HG02588 (cell line): ENCODE measurements at regions not wholly inside any gene's neighbourhood (a gene's known extent, or its start where the extent isn't known, plus 50 kb on each side); places are given as distances from the start of the nearest gene placed in this dataset.

ENCODE experiments used
- ATAC-seq: cut with Tn5 transposase; IDR thresholded peaks from one replicate; pipeline ENCODE4 v1.9.1; 2021; ENCODE audit warnings: mild to moderate bottlenecking, moderate library complexity; ENCODE audit not compliant: unreplicated experiment

DNA sequence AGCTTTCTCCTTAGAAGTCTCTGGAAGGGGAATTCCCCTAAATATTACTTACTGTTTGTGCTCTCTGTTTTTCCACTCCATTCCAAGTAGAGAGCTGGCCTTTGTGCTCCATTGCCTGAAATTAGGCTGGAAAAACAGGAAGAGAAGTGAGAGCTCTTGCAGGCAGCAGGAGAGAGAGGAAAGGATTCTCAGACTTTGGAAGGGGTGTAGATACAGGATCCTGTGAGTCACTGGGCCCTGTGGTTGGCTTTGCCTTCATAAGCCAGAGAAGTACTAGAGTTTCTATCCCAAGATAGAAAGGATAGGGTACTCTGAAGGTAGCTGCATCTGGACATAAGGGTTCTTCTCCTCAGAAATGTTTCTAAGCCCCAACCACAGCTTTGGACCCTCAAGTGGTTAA is 188.9 kb downstream of the CMPK2 start:
- ATAC-seq: no peak

GRCh38 chr2:6679471-6679870 is 186.2 kb downstream of the CMPK2 start:
- no peak for ATAC-seq

DNA sequence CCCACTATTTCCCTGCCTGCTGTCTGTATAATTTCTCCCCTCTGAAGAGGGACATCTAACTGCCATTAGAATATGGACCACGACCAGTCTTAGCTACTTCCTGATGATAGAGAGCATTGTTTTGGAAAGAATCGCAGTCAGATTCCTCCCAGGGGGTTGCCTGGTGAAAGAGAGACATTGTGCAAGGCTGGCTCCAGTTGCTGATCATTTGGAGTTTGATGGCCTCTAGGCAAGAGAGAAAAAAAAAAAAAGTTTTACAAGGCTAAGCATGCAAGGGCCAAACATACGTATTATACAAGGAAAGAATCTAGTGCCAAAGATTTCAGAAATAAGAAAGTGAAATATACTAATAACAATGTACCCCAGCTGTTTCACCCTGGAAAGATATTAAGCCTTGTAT is 182.2 kb downstream of the CMPK2 start:
- ATAC-seq: no peak

- ATAC-seq: no peak
Measured at GRCh38 chr2:6685447-6685846, 180.3 kb downstream of the CMPK2 start.

GRCh38 chr2:6692056-6692455 is 173.7 kb downstream of the CMPK2 start:
- ATAC-seq: no peak

- no peak for ATAC-seq
Measured at GRCh38 chr2:6692819-6693218, 172.9 kb downstream of the CMPK2 start.

GRCh38 chr2:6694555-6694954 is 171.2 kb downstream of the CMPK2 start:
- ATAC-seq: no peak

- ATAC-seq: no peak
Measured at GRCh38 chr2:6700335-6700734, 165.4 kb downstream of the CMPK2 start.

DNA sequence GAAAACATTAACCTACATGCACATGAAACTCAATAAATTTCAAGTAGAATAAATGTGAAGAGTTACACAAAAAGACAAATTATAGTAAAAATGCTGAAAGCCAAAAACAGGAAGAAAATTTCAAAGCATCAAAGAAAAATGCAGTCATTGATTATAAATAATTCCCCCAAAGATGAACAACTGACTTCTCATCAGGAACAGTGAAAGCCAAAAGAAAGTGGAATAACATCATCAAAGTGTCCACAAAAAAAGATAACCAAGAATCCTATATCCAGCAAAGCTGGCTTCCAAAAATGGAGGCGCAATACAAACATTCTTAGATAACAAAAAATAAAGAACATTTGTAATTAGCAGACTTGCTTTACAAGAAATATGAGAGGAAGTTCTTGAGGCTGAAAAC is 161.6 kb downstream of the CMPK2 start:
- ATAC-seq: no peak

DNA sequence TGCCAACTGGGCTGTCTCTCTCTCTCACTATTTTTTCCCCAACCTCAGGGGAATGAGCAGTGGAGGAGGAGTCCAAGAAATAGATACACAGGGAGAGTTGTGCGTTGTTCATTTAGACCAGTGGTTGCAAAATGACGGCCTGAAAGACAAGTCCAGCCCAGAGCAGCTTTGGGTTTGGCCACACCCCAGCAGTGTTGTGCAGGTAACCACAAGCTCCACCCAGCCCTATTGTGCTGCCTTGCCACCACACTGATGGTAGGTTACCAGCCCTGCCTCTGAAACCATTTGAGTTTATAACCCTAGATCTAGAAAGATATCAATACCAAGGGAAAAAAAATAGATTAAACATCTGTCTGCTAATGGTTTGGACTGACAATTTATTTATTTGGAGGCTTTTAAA is 144.3 kb downstream of the CMPK2 start:
- ATAC-seq: no peak

DNA sequence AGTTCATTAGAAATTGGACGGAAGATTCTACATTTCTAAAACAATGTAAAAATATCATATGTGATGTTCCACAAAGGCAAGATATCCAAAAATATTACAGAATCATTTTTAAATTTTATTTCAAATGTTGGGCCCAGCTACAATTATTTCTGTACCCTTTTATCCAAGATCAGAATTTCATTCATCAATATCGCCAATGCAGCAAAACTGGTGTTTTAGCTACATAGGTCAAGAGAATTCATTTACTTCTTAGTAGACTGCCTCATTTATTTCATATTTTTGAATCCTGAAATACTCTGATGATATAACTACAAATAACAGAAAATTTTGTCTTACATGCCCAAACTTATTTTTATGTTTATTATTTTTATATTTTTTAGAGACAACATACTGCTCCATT is 143.1 kb downstream of the CMPK2 start:
- no peak for ATAC-seq

DNA sequence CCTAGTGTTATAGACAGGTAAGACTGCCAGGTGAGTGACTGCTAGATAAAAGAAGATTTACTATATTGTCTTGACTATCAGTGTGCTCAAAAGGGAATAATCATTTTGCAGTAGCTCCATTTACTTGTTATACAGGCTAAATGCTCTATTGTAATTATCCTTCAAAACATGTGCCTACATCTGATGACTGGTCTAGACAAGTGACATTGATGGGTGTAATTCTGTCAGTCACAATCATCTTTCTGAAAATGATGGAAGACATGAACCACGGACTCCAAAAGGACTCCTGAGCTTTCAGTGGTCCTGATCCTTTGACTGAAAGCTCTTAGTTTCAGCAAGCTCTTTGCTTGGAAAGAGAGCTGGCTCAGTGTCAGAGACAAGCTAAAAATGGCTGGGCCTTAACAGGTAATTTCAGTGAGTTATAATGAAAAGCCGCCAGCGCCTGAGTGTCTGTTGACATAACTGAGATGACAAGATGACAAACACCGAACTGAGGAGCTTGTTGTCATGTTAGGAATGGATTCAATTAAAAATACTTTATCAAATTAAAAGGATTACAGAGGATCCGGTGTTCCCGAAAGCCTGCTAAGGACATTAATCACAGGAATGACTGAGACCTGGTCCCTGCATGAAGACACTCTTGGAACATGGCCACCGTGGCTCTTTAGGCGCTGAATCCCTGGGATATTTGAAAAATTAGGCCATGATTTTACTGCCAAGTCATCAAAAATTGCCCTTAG is 141.7 kb downstream of the CMPK2 start:
- ATAC-seq: no peak

GRCh38 chr2:6724605-6725140 is 141.0 kb downstream of the CMPK2 start:
- ATAC-seq: no peak

DNA sequence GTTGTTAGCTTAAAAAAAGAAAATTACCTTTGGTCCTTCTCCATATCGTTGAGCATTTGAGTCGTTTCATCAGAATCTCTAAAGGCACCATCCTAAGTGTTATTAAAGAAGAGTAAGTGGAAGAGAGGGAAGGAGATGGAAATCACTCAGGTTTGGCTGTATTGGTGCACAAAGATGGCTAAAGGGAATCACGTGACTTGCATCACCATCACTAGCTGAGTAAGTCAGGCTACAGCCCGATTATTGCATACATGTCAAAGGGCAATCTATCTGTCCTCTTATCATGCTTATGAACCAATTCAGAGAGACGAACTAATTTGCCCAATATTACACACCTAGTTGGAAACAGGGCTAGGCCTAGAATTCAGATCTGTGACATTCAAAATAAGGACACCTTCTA is 137.6 kb downstream of the CMPK2 start:
- ATAC-seq: no peak

DNA sequence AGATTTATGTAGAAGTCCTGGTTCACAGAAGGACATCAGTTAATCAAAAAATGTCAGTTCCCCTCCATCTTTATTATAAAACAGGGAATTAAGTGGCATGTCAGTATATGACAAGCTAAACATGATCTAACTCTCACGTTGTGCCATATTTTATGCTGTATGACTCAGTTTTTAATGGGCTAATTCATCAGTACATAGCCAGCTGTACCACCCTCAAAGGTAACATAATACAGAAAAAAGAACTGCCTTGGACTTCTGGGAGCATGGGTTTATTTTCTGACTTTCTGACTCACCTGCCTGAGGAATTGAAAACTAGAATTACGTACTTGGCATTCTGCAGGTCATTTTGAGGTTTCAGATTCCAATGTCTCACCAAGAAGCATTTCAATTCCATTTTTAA is 135.7 kb downstream of the CMPK2 start:
- ATAC-seq: no peak

DNA sequence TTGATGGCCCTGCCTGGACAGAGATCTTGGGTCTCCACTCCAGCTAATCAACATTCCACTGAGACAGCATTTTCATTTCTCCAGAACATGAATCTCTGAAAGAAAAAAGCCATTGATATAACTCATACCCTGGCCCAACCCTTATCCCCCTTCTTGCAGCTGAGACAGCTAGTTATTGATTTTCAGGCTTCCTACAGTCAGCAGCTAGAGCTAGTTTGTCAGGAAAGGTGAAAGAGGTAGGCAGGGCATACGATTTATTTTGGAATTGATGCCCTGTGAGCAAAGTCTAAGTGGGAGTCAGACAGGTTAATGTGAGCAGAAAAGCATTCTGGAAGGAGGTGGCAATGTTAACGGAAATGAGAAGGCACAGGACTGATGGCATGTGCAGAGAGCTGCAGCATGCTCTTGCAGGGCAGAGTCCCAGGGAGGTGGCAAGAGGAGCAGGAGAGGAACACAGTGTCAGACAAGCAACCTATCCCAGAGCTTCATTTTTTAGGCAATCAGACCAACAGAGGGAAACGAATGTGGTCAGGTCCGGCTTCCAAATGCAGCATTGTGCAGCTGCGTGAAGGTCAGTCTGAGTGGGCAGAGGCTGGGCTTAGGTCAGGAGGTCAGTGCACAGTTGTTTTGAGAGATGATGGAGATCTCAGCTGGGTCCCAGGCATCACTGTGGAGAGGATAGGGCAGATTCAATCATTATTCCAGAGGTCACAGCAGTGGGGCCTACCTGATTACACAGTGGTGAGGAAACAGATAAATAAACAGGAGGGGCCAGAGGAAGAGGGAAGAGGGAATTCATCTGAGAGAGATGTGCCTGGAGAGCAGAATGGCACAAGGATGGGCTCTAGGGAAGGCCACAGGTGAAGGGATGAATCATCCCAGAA is 134.8 kb downstream of the CMPK2 start:
- no peak for ATAC-seq

DNA sequence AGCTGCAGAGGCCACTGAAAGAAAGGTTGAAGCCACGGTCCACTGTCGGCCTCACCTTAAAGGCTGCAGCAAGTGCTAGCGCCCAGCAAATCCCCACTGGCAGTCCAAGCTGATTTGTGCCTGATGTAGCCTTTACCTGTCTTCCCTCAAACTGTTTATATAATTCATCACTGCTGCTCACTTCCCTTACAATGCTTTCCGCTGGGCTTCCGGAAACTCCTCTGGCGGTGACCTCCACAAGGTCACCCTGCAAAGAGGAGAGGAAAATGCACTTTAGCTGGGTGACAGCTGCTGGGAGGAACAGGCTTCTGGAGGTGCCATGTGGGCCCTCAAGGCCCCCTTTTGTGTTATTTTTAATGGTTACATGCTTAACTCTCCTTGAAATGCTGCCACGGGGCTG is 126.2 kb downstream of the CMPK2 start:
- no peak for ATAC-seq

GRCh38 chr2:6741229-6741628 is 124.5 kb downstream of the CMPK2 start:
- no peak for ATAC-seq

GRCh38 chr2:6744038-6744437 is 121.7 kb downstream of the CMPK2 start:
- no peak for ATAC-seq

DNA sequence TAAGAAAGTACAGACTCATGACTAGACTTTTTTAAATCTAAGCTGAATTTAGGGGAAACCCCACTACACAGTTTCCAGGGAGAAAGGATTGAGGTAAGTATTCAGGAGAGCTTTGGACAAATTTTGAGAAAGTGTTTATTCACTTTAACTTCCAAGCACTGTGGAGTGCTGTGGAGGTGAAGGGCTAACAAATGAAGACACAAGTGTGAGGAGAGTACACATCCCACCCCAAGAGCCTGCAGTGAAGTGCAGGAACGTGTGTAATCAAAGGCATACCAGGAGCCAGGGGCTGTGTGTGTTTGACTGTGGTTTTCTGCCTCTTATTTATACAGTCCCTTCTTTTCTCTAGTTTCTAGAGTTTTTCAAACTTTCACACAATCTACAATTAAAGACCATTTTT is 118.3 kb downstream of the CMPK2 start:
- ATAC-seq: no peak

DNA sequence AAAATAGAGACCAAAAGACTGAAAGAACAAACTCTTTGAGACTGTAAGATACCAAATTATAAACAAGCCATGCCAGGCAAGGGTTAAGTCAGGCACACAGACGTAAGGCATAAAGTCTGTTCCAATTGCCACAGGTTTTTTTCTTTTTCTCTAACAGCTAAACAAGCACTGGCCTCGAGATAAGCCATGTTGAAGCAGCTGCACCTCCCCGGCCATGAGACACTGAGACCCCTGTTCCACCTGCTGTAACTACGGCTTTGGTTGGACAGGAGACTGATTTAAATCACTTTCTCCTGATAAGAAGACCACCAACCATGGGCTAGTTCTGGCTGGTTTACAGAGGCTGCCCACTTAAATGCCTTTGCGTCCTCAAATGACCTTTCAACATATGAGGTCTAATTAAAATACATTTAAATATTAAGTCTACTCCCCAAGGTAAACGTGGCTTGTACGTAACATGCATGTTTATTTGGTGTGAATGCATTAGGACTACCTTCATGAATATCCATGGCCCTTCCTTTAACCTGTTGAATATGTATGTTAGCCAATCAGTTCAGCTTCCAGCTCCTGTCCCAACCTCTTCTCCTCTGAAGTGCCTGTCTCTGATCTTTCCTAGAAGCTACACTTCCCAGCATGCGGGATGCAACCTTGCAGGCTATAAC is 117.2 kb downstream of the CMPK2 start:
- ATAC-seq: no peak

- ATAC-seq: no peak
Measured at GRCh38 chr2:6749962-6750361, 115.7 kb downstream of the CMPK2 start.
